ENCODE measurements at regions not wholly inside any gene's neighbourhood (a gene's known extent, or its start where the extent isn't known, plus 50 kb on each side); places are given as distances from the start of the nearest gene placed in this dataset.

- ChIA-PET POLR2A (ENCODE audit: low non-redundant PET) (no interaction called here), CTCF (interaction anchor here (0.8 kb wide), 1 partner anchor 161 kb away, joined by 3 read pairs; no protein-coding TSS in a partner anchor)
- TF ChIP-seq CTCF (conservative IDR thresholded peaks at IDR 0.05; ENCODE audit: low read depth), result no peak
- H3K27ac ChIP-seq, result no peak overlapping the region
- no peak for DNase-seq (ENCODE audit: low spot score)
Observed at GRCh38 chr9:108083796-108084352, 594.3 kb upstream of the KLF4 start.

DNA sequence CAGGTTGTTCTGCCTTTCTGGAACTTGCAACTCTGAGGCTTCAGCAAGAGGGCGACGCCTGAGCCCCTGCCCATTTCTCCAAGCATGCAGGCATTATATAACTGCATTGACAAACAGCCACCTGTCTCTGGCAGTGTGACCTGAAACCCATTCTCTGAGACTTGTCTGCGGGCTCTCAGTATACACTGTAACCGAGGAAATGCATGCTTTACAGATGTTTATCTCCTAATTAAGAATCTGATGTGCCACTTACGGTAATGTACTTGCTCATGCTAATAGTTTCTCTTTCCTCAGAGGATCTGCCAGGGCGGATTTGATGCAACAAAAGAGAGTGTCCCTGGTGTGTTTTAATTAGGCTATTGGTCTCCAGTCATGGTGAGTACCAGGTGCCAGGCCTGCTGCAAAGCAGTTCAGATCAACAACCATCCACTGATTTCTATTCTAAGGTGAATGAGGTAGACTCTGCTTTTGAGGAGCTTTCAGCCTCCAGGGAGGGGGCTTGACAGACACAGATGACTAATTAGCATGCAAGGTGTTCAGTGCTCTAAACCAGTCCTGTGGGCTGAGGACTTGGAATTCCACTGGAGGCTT is 593.7 kb upstream of the KLF4 start:
- ChIA-PET CTCF (no interaction called here), POLR2A (ENCODE audit: low non-redundant PET) (no interaction called here)
- TF ChIP-seq CTCF (conservative IDR thresholded peaks at IDR 0.05; ENCODE audit: low read depth), result no peak
- no peak overlapping the region for H3K27ac ChIP-seq
- no peak for DNase-seq (ENCODE audit: low spot score)

DNA sequence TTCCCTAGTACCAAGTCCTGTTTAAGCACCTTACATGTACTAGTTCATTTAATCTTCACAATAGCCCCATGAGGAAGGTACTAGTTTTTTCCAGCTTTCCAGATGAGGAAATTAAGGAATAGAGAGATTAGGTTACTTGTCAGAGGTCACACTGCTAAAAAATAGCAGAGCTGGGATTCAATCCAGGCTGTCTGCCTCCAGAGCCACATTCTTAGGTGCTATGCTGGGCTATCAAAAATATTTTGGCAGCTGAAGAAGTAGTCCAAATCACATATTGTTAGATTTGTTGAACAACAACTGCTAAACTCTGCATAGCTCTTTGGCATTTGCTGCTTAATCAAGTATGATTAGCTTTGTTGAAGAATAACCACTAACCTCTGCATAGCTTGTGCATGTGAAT is 591.5 kb upstream of the KLF4 start:
- TF ChIP-seq CTCF (conservative IDR thresholded peaks at IDR 0.05; ENCODE audit: low read depth), result no peak
- CTCF ChIA-PET, result interaction anchor here (0.6 kb wide), 1 partner anchor 8 kb away, joined by 3 read pairs; no protein-coding TSS in a partner anchor
- DNase-seq (ENCODE audit: low spot score), result no peak
- POLR2A ChIA-PET (ENCODE audit: low non-redundant PET), result no interaction called here
- H3K27ac ChIP-seq, result no peak overlapping the region

DNA sequence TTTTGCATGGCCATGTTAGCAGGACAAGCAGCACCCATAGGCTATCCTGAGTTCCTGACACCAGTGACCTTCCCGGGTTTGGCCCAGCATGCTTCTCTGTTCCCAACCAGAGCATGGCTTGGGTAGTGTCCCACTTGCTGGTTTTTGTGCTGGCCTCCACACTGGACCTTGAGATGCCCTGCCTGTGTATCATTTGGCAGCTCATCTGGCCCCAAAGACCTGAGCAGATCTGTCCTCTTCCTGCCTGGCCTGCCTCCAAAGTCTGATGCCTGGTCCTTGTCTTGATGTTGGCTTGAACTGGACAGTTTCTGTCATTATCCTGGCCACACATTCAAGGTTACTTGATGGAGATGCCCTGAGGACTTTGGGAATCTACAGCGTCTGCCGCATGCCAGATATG is 590.7 kb upstream of the KLF4 start:
- H3K27ac ChIP-seq, result no peak overlapping the region
- POLR2A ChIA-PET (ENCODE audit: low non-redundant PET), result interaction anchor here (0.5 kb wide), 1 partner anchor 66 kb away, joined by 7 read pairs; no protein-coding TSS in a partner anchor
- TF ChIP-seq CTCF (conservative IDR thresholded peaks at IDR 0.05; ENCODE audit: low read depth), result no peak
- no peak for DNase-seq (ENCODE audit: low spot score)
- CTCF ChIA-PET, result interaction anchor here (0.6 kb wide), 1 partner anchor 512 kb away, joined by 6 read pairs; no protein-coding TSS in a partner anchor

DNA sequence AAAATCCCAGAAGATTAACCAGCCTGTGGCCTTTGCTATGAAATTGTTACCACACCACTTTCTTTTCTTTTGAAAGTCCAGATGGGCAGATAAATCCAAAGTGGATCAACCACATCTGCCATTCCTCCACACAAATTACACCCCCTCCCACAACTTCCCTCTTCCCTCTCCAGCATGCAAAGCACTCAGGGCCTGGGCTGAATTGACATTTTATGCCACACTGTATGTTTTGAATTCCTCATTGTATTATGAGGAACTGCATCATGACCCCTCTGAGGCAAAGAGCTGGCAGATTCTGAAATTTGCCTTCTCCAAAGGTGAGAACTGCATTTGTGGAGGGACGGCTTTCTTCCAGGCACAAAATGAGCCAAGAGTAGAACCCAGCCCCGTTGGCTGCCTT is 589.2 kb upstream of the KLF4 start:
- no peak for TF ChIP-seq CTCF (conservative IDR thresholded peaks at IDR 0.05; ENCODE audit: low read depth)
- no peak for DNase-seq (ENCODE audit: low spot score)
- no peak overlapping the region for H3K27ac ChIP-seq
- ChIA-PET CTCF (no interaction called here), POLR2A (ENCODE audit: low non-redundant PET) (no interaction called here)

DNA sequence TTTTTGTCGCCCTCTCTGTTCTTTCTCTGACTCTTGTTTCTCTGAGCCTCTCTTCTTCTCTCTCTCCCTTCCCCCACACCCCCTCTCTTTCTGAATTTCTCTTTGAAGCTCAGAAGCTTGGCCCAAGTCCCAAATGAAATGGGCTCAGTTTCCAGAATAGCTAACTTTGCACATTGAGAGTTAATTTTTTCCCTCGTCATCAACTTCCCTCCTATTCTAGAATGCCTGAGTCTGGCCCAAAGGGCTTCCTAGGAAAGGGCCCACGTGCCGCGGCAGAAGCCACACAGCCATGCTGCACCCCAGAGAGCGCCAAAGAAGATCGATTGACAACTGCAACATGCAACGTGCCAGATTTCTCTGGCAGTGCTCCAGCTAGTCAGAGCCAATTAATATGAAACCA is 588.8 kb upstream of the KLF4 start:
- CTCF ChIA-PET, result no interaction called here

More for the DNA sequence above, 588.8 kb upstream of the KLF4 start:
- POLR2A ChIA-PET (ENCODE audit: low non-redundant PET), result no interaction called here
- no peak overlapping the region for H3K27ac ChIP-seq
- no peak for TF ChIP-seq CTCF (conservative IDR thresholded peaks at IDR 0.05; ENCODE audit: low read depth)
- no peak for DNase-seq (ENCODE audit: low spot score)
